HG03432 (cell line): ENCODE measurements at regions not wholly inside any gene's neighbourhood (a gene's known extent, or its start where the extent isn't known, plus 50 kb on each side); places are given as distances from the start of the nearest gene placed in this dataset.

Source experiments
- ATAC-seq: cut with Tn5 transposase; IDR thresholded peaks from one replicate; pipeline ENCODE4 v1.9.1; 2021; ENCODE audit warnings: mild to moderate bottlenecking, moderate library complexity; ENCODE audit not compliant: unreplicated experiment

GRCh38 chr12:27907766-27908165 is 64.8 kb downstream of the PTHLH start:
- ATAC-seq = no peak

- no peak for ATAC-seq
These were observed 65.7 kb downstream of the PTHLH start for GRCh38 chr12:27906658-27907473.

- ATAC-seq = no peak
These were observed 66.4 kb downstream of the PTHLH start for GRCh38 chr12:27906127-27906500.

GRCh38 chr12:27905285-27906126 is 67.0 kb downstream of the PTHLH start:
- no peak for ATAC-seq

- ATAC-seq = no peak
These were observed 69.9 kb downstream of the PTHLH start for GRCh38 chr12:27902651-27903050.

- ATAC-seq = no peak
These were observed 70.6 kb downstream of the PTHLH start for GRCh38 chr12:27901959-27902358.

- ATAC-seq = peak; percentile 76
These were observed 71.3 kb downstream of the PTHLH start for GRCh38 chr12:27900920-27901879.

- no peak for ATAC-seq
These were observed 73.3 kb downstream of the PTHLH start for GRCh38 chr12:27899151-27899661.

- ATAC-seq = no peak
These were observed 74.5 kb downstream of the PTHLH start for GRCh38 chr12:27898022-27898421.

- peak; percentile 53 for ATAC-seq
These were observed 76.0 kb downstream of the PTHLH start for GRCh38 chr12:27896419-27896990.

- no peak for ATAC-seq
These were observed 78.2 kb downstream of the PTHLH start for GRCh38 chr12:27894309-27894708.

- ATAC-seq = no peak
These were observed 92.8 kb downstream of the PTHLH start for GRCh38 chr12:27879708-27880107.

- no peak for ATAC-seq
These were observed 95.6 kb upstream of the MANSC4 start for GRCh38 chr12:27875677-27876076.

GRCh38 chr12:27873010-27873409 is 93.0 kb upstream of the MANSC4 start:
- ATAC-seq = no peak

- ATAC-seq = no peak
These were observed 91.9 kb upstream of the MANSC4 start for GRCh38 chr12:27871946-27872345.

- no peak for ATAC-seq
These were observed 90.9 kb upstream of the MANSC4 start for GRCh38 chr12:27870939-27871338.

- ATAC-seq = no peak
These were observed 89.5 kb upstream of the MANSC4 start for GRCh38 chr12:27869567-27869966.

GRCh38 chr12:27868139-27868538 is 88.1 kb upstream of the MANSC4 start:
- no peak for ATAC-seq

GRCh38 chr12:27866373-27867101 is 86.5 kb upstream of the MANSC4 start:
- ATAC-seq = no peak

GRCh38 chr12:27865421-27865820 is 85.4 kb upstream of the MANSC4 start:
- ATAC-seq = no peak
